Retinal pigment epithelial cell (primary cell): ENCODE measurements at regions not wholly inside any gene's neighbourhood (a gene's known extent, or its start where the extent isn't known, plus 50 kb on each side); places are given as distances from the start of the nearest gene placed in this dataset.

ENCODE experiments used
- DNase-seq: peaks from one replicate; pipeline ENCODE4 v3.0.0-alpha.2; 2010; ENCODE audit warnings: low read depth
- H3K4me3 ChIP-seq: 2 replicates; pipeline ENCODE4 v1.5.1; 2011; ENCODE audit warnings: mild to moderate bottlenecking, low read length, control low read depth, moderate library complexity
- CTCF ChIP-seq: conservative IDR thresholded peaks from 2 replicates; pipeline ENCODE4 v1.5.1; 2011; ENCODE audit warnings: low read depth, low read length, control low read depth, inconsistent platforms

GRCh38 chr7:38021892-38022291 lies 101.5 kb downstream of the EPDR1 start:
- H3K4me3 ChIP-seq = no peak overlapping the region
- no peak for TF ChIP-seq CTCF
- DNase-seq = no peak

GRCh38 chr7:38025815-38026214 lies 105.4 kb downstream of the EPDR1 start:
- TF ChIP-seq CTCF = no peak
- DNase-seq = no peak
- no peak overlapping the region for H3K4me3 ChIP-seq

GRCh38 chr7:38027884-38028455 lies 107.5 kb downstream of the EPDR1 start:
- TF ChIP-seq CTCF = no peak

GRCh38 chr7:38034062-38034908 lies 113.8 kb downstream of the EPDR1 start:
- DNase-seq = no peak

More at GRCh38 chr7:38027884-38028455, 107.5 kb downstream of the EPDR1 start:
- H3K4me3 ChIP-seq = no peak overlapping the region
- no peak for DNase-seq

GRCh38 chr7:38040831-38041230 lies 120.4 kb downstream of the EPDR1 start:
- no peak for DNase-seq
- no peak for TF ChIP-seq CTCF

More at GRCh38 chr7:38034062-38034908, 113.8 kb downstream of the EPDR1 start:
- H3K4me3 ChIP-seq = no peak overlapping the region
- TF ChIP-seq CTCF = no peak

GRCh38 chr7:38049679-38050078 lies 128.4 kb upstream of the STARD3NL start:
- no peak for DNase-seq
- no peak overlapping the region for H3K4me3 ChIP-seq
- no peak for TF ChIP-seq CTCF

More at GRCh38 chr7:38040831-38041230, 120.4 kb downstream of the EPDR1 start:
- no peak overlapping the region for H3K4me3 ChIP-seq

- TF ChIP-seq CTCF = no peak
- H3K4me3 ChIP-seq = no peak overlapping the region
- no peak for DNase-seq
These were observed 126.7 kb upstream of the STARD3NL start for GRCh38 chr7:38051311-38051710.
